WTC11 (cell line): ENCODE measurements at regions not wholly inside any gene's neighbourhood (a gene's known extent, or its start where the extent isn't known, plus 50 kb on each side); places are given as distances from the start of the nearest gene placed in this dataset.

ENCODE experiments used
- ATAC-seq: fragments of 200-7000 bp; cut with Tn5 transposase; 2 replicates; pipeline ENCODE4 v1.10.0; 2021; ENCODE audit warnings: mild to moderate bottlenecking, moderate library complexity
- CTCF ChIA-PET: fragments of 300-600 bp; sonication (Branson Sonifier 250); formaldehyde crosslinking; loops from one replicate; lab custom pipeline; 2021; ENCODE audit warnings: antibody characterized with exemption; lab: Charles Lee
- POLR2A ChIA-PET: fragments of 350-600 bp; sonication (Branson Sonifier 250); formaldehyde crosslinking; loops from one replicate; lab custom pipeline; 2021; ENCODE audit warnings: antibody characterized with exemption; lab: Charles Lee
- DNase-seq: peaks from one replicate; pipeline ENCODE4 v3.0.0; 2021; ENCODE audit warnings: low spot score
- H3K27ac Mint-ChIP-seq: 2 replicates; pipeline ENCODE4 v1.8.0; 2021; ENCODE audit warnings: mixed read lengths
- H3K27me3 Mint-ChIP-seq: 2 replicates; pipeline ENCODE4 v1.8.0; 2021; ENCODE audit warnings: low read depth, mild to moderate bottlenecking, moderate library complexity, mixed read lengths
- H3K36me3 Mint-ChIP-seq: 2 replicates; pipeline ENCODE4 v1.8.0; 2021; ENCODE audit warnings: mixed read lengths
- H3K4me1 Mint-ChIP-seq: 2 replicates; pipeline ENCODE4 v1.8.0; 2022; ENCODE audit warnings: mixed read lengths
- H3K4me3 Mint-ChIP-seq: 2 replicates; pipeline ENCODE4 v1.8.0; 2021; ENCODE audit warnings: mild to moderate bottlenecking, moderate library complexity, mixed read lengths
- H3K9me3 Mint-ChIP-seq: 2 replicates; pipeline ENCODE4 v1.8.0; 2021; ENCODE audit warnings: mixed read lengths
- FOXJ3 ChIP-seq: sonication (generic); formaldehyde crosslinking; IDR thresholded peaks from 2 replicates; pipeline ENCODE4 v1.9.0; 2021; ENCODE audit warnings: missing genetic modification reagents, mild to moderate bottlenecking, borderline replicate concordance
- FOXK1 ChIP-seq: sonication (generic); formaldehyde crosslinking; IDR thresholded peaks from 2 replicates; pipeline ENCODE4 v1.8.0; 2022; ENCODE audit warnings: mild to moderate bottlenecking, moderate library complexity, missing genetic modification reagents
- GABPB1 ChIP-seq: sonication (generic); formaldehyde crosslinking; IDR thresholded peaks from 2 replicates; pipeline ENCODE4 v1.8.1; 2023; ENCODE audit warnings: mild to moderate bottlenecking, missing genetic modification reagents
- JAZF1 ChIP-seq: fragments of 250-450 bp; sonication (Bioruptor Pico); IDR thresholded peaks from 2 replicates; pipeline ENCODE4 v1.9.0; 2021; ENCODE audit warnings: moderate library complexity, mild to moderate bottlenecking, inconsistent platforms
- JUN ChIP-seq: sonication (generic); formaldehyde crosslinking; IDR thresholded peaks from 2 replicates; pipeline ENCODE4 v1.8.0; 2023; ENCODE audit warnings: mild to moderate bottlenecking, missing genetic modification reagents
- NR1H2 ChIP-seq: sonication (generic); formaldehyde crosslinking; IDR thresholded peaks from 2 replicates; pipeline ENCODE4 v1.9.0; 2021; ENCODE audit warnings: mild to moderate bottlenecking, moderate library complexity, missing genetic modification reagents
- SP1 ChIP-seq: sonication (generic); formaldehyde crosslinking; conservative IDR thresholded peaks from 2 replicates; pipeline ENCODE4 v1.8.1; 2022; ENCODE audit warnings: missing genetic modification reagents
- TEAD1 ChIP-seq: sonication (generic); formaldehyde crosslinking; IDR thresholded peaks from 2 replicates; pipeline ENCODE4 v1.8.0; 2022; ENCODE audit warnings: mild to moderate bottlenecking, missing genetic modification reagents
- ZNF121 ChIP-seq: sonication (generic); formaldehyde crosslinking; IDR thresholded peaks from 2 replicates; pipeline ENCODE4 v1.8.0; 2023; ENCODE audit warnings: missing genetic modification reagents
- ZNF138 ChIP-seq: sonication (generic); formaldehyde crosslinking; conservative IDR thresholded peaks from 2 replicates; pipeline ENCODE4 v1.8.1; 2022; ENCODE audit warnings: mild to moderate bottlenecking, moderate library complexity, missing genetic modification reagents
- ZNF396 ChIP-seq: fragments of 250-450 bp; sonication (Bioruptor Pico); IDR thresholded peaks from 2 replicates; pipeline ENCODE4 v1.8.0; 2021; ENCODE audit warnings: mild to moderate bottlenecking, moderate library complexity, borderline replicate concordance
- TF ChIP-seq, protein P1 (sequence below): sonication (generic); formaldehyde crosslinking; IDR thresholded peaks from 2 replicates; pipeline ENCODE4 v1.8.0; 2023; ENCODE audit warnings: missing genetic modification reagents
- TF ChIP-seq, protein P2 (sequence below): fragments of 250-450 bp; sonication (Bioruptor Pico); IDR thresholded peaks from 2 replicates; pipeline ENCODE4 v1.9.0; 2021; ENCODE audit warnings: mild to moderate bottlenecking
- TF ChIP-seq, protein P3 (sequence below): sonication (generic); formaldehyde crosslinking; IDR thresholded peaks from 2 replicates; pipeline ENCODE4 v1.8.0; 2023; ENCODE audit warnings: mild to moderate bottlenecking, missing genetic modification reagents
- TF ChIP-seq, protein P4 (sequence below): fragments of 250-450 bp; sonication (Bioruptor Pico); conservative IDR thresholded peaks from 2 replicates; pipeline ENCODE4 v1.9.0; 2021; ENCODE audit warnings: mild to moderate bottlenecking
- TF ChIP-seq, protein P5 (sequence below): sonication (generic); formaldehyde crosslinking; IDR thresholded peaks from 2 replicates; pipeline ENCODE4 v1.8.1; 2023; ENCODE audit warnings: mild to moderate bottlenecking, missing genetic modification reagents

DNA sequence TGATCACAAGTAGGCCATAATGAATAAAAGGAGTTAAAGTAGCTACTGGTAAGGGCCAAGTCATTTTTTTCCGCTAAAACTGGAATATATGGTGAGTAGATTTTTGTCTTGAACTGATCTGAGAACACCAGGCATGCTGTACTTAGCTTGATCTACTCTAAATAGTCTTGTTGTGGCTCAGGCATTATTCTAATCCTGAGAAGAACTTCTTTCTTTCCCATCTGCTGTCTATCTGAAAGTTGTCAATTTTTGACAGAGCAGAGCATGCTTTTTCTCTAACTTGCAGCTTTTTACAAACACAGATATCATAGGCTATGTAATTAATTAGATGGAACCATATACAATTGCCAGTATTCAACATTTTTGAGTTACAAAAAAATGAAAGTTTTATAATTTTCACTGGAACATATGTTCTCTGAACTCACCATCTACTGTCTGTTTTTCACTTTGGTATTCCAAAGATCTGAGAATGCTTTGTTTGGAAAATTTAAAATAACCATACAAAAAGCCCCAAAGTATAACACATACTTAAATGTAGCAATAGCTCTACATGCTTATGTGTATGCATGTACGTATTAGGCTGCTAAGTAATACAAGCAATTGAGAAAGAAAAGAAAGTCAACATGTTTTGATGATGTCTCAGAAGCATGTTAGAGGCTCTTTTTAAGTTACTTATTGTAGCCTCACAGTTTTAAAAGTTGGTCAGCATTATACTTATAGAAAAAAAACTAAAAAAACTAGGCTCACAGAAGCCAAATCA is 542.7 kb upstream of the LUZP2 start:
- ChIA-PET CTCF (no interaction called here), POLR2A (no interaction called here)
- ATAC-seq = no peak
- no peak overlapping the region for H3K4me3 Mint-ChIP-seq
- no peaks in the 10 kb centered on the region for H3K9me3 Mint-ChIP-seq
- H3K4me1 Mint-ChIP-seq = peaks cover 28% of the 10 kb centered on the region
- H3K36me3 Mint-ChIP-seq = no peaks in the 10 kb centered on the region
- no peaks in the 10 kb centered on the region for H3K27me3 Mint-ChIP-seq
- H3K27ac Mint-ChIP-seq = no peak overlapping the region
- DNase-seq = no peak
- TF ChIP-seq ZNF138 (CRISPR knock-in tag) (no peak), ZNF396 (CRISPR knock-in tag) (no peak), ZNF121 (CRISPR knock-in tag) (no peak), TEAD1 (CRISPR knock-in tag) (no peak), NR1H2 (CRISPR knock-in tag) (no peak), JUN (CRISPR knock-in tag) (no peak)
- TF ChIP-seq, protein P1, sequence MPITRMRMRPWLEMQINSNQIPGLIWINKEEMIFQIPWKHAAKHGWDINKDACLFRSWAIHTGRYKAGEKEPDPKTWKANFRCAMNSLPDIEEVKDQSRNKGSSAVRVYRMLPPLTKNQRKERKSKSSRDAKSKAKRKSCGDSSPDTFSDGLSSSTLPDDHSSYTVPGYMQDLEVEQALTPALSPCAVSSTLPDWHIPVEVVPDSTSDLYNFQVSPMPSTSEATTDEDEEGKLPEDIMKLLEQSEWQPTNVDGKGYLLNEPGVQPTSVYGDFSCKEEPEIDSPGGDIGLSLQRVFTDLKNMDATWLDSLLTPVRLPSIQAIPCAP (CRISPR knock-in tag) = no peak
- TF ChIP-seq, protein P2, sequence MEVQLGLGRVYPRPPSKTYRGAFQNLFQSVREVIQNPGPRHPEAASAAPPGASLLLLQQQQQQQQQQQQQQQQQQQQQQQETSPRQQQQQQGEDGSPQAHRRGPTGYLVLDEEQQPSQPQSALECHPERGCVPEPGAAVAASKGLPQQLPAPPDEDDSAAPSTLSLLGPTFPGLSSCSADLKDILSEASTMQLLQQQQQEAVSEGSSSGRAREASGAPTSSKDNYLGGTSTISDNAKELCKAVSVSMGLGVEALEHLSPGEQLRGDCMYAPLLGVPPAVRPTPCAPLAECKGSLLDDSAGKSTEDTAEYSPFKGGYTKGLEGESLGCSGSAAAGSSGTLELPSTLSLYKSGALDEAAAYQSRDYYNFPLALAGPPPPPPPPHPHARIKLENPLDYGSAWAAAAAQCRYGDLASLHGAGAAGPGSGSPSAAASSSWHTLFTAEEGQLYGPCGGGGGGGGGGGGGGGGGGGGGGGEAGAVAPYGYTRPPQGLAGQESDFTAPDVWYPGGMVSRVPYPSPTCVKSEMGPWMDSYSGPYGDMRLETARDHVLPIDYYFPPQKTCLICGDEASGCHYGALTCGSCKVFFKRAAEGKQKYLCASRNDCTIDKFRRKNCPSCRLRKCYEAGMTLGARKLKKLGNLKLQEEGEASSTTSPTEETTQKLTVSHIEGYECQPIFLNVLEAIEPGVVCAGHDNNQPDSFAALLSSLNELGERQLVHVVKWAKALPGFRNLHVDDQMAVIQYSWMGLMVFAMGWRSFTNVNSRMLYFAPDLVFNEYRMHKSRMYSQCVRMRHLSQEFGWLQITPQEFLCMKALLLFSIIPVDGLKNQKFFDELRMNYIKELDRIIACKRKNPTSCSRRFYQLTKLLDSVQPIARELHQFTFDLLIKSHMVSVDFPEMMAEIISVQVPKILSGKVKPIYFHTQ (CRISPR knock-in tag) = no peak

DNA sequence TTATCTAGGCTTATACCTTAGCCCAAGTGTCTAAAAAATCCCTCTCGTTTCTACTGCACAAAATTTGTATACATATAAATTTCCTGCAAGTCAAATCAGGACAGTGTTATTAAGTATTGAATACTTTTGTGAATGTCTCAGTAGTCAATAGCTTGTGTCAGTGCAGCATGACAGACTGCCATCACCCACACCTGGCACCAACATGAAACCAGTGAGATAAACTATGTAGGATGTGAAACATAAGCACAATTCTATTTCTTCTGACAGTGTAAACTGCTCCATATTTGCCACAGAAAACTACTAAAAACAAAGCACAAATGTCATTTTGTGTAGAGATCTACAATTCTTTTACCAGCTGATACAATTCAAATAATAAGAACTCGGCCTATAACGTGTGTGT is 542.1 kb upstream of the LUZP2 start:
- DNase-seq (no peak), ATAC-seq (no peak)
- Mint-ChIP-seq H3K27ac (no peak overlapping the region), H3K4me1 (peaks cover 34% of the 10 kb centered on the region), H3K4me3 (no peak overlapping the region), H3K9me3 (no peaks in the 10 kb centered on the region)
- POLR2A ChIA-PET = no interaction called here
- TF ChIP-seq, protein P3, sequence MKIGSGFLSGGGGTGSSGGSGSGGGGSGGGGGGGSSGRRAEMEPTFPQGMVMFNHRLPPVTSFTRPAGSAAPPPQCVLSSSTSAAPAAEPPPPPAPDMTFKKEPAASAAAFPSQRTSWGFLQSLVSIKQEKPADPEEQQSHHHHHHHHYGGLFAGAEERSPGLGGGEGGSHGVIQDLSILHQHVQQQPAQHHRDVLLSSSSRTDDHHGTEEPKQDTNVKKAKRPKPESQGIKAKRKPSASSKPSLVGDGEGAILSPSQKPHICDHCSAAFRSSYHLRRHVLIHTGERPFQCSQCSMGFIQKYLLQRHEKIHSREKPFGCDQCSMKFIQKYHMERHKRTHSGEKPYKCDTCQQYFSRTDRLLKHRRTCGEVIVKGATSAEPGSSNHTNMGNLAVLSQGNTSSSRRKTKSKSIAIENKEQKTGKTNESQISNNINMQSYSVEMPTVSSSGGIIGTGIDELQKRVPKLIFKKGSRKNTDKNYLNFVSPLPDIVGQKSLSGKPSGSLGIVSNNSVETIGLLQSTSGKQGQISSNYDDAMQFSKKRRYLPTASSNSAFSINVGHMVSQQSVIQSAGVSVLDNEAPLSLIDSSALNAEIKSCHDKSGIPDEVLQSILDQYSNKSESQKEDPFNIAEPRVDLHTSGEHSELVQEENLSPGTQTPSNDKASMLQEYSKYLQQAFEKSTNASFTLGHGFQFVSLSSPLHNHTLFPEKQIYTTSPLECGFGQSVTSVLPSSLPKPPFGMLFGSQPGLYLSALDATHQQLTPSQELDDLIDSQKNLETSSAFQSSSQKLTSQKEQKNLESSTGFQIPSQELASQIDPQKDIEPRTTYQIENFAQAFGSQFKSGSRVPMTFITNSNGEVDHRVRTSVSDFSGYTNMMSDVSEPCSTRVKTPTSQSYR = no peak
- TF ChIP-seq, all 79 proteins: peak for 0
- CTCF ChIA-PET = no interaction called here
- Mint-ChIP-seq H3K27me3 (no peaks in the 10 kb centered on the region), H3K36me3 (no peaks in the 10 kb centered on the region)

DNA sequence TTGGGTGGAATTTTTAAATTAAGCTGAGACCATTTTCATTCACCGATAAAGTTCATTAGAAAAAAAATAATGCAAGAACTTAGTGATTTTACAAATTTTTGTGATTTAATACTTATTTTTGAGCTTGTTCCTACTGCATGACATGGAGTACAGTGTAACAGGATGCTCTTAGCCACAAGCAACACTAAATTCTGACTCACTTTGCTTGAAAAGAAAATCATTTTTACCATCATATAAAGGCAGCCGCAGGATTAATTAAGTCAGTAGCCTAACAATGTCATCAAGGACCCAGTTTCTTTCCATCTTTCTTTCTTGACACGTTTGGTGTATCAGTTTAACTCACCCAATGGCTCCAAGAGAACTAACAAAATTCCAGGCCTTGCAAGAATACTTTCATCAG is 540.3 kb upstream of the LUZP2 start:
- 0 out of 2 replicates have a peak, but pooled peaks cover 3% of the 10 kb centered on the region for H3K9me3 Mint-ChIP-seq
- ATAC-seq = no peak
- TF ChIP-seq FOXJ3 (no peak), GABPB1 (CRISPR knock-in tag) (no peak), JAZF1 (CRISPR knock-in tag) (no peak)
- H3K4me3 Mint-ChIP-seq = no peak overlapping the region
- H3K27ac Mint-ChIP-seq = no peak overlapping the region
- ChIA-PET POLR2A (no interaction called here), CTCF (no interaction called here)
- no peaks in the 10 kb centered on the region for H3K27me3 Mint-ChIP-seq
- peaks cover 3% of the 10 kb centered on the region; the same call in 1 of the 2 replicates for H3K36me3 Mint-ChIP-seq
- no peak for DNase-seq
- H3K4me1 Mint-ChIP-seq = peaks cover 50% of the 10 kb centered on the region

DNA sequence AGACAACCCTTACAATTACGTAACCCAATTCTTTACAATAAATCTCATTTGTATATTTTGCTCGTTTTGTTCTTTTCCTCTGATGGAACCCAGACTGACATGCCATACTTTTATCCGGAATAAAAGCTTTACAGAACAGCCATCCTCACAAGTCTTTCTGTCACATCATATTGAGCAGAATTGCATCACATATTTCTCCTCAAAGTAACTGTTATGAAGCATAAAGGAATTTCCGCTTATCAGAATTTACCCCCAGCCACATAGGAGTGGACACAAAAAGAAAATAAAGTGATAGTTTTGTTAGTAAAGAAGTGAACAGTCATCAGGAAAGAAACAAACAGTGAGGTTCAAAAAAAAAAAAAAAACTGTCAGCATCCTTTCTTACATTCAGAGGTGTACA is 539.5 kb upstream of the LUZP2 start:
- Mint-ChIP-seq H3K27me3 (no peaks in the 10 kb centered on the region), H3K27ac (no peak overlapping the region), H3K36me3 (peaks cover 4% of the 10 kb centered on the region; the same call in 1 of the 2 replicates), H3K9me3 (peaks cover 4% of the 10 kb centered on the region), H3K4me3 (no peak overlapping the region), H3K4me1 (peaks cover 50% of the 10 kb centered on the region)
- ChIA-PET POLR2A (no interaction called here), CTCF (no interaction called here)
- ATAC-seq = no peak
- DNase-seq = no peak
- TF ChIP-seq SP1 (CRISPR knock-in tag) (no peak), TEAD1 (CRISPR knock-in tag) (no peak), FOXK1 (CRISPR knock-in tag) (no peak), GABPB1 (CRISPR knock-in tag) (no peak)
- TF ChIP-seq, protein P4, sequence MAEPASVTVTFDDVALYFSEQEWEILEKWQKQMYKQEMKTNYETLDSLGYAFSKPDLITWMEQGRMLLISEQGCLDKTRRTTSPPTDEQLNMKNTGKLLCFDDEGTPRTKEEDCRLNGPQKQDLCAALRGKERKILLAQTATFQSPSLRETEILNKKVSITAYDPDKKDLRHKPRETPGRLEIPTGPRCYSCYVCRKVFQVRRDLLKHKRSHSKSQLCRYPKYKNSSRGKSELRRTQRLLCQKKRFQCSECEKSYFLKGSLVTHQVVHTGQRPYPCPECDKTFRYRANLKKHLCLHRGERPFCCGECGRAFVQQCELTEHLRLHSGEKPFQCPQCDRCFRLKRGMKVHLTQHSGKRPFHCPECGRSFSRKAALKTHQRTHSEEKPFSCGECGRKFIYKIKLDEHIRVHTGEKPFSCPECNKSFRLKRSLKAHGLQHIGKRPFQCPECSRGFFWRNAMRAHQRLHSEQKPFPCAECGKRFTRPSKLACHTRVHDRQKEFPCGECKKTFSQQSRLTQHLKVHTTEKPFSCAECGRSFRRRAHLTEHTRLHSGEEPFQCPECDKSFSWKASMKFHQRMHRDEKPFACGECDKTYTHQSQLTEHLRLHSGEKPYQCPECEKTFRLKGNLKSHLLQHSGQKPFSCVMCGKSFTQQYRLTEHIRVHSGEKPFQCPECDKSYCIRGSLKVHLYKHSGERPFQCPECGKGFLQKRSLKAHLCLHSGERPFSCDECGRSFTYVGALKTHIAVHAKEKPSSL (CRISPR knock-in tag) = no peak
- TF ChIP-seq, protein P5, sequence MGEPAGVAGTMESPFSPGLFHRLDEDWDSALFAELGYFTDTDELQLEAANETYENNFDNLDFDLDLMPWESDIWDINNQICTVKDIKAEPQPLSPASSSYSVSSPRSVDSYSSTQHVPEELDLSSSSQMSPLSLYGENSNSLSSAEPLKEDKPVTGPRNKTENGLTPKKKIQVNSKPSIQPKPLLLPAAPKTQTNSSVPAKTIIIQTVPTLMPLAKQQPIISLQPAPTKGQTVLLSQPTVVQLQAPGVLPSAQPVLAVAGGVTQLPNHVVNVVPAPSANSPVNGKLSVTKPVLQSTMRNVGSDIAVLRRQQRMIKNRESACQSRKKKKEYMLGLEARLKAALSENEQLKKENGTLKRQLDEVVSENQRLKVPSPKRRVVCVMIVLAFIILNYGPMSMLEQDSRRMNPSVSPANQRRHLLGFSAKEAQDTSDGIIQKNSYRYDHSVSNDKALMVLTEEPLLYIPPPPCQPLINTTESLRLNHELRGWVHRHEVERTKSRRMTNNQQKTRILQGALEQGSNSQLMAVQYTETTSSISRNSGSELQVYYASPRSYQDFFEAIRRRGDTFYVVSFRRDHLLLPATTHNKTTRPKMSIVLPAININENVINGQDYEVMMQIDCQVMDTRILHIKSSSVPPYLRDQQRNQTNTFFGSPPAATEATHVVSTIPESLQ (CRISPR knock-in tag) = no peak
